Hepatocyte (in vitro differentiated cells): ENCODE measurements at regions not wholly inside any gene's neighbourhood (a gene's known extent, or its start where the extent isn't known, plus 50 kb on each side); places are given as distances from the start of the nearest gene placed in this dataset.

Experiments
- EZH2 ChIP-seq: fragments of 200-600 bp; sonication (generic); IDR thresholded peaks from 2 replicates; pipeline ENCODE4 v1.6.1; 2016; ENCODE audit warnings: antibody characterized with exemption, mild to moderate bottlenecking, borderline replicate concordance
- EZH2phosphoT487 ChIP-seq: fragments of 200-600 bp; sonication (generic); IDR thresholded peaks from one replicate; pipeline ENCODE4 v1.6.1; 2018; ENCODE audit warnings: antibody characterized with exemption, mild to moderate bottlenecking, low read depth, moderate library complexity; ENCODE audit not compliant: unreplicated experiment, severe bottlenecking
- TF ChIP-seq, protein P1 (sequence below): fragments of 200-600 bp; sonication (generic); IDR thresholded peaks from 2 replicates; pipeline ENCODE4 v1.5.1; 2016; ENCODE audit warnings: antibody characterized with exemption, mild to moderate bottlenecking; ENCODE audit not compliant: poor library complexity

DNA sequence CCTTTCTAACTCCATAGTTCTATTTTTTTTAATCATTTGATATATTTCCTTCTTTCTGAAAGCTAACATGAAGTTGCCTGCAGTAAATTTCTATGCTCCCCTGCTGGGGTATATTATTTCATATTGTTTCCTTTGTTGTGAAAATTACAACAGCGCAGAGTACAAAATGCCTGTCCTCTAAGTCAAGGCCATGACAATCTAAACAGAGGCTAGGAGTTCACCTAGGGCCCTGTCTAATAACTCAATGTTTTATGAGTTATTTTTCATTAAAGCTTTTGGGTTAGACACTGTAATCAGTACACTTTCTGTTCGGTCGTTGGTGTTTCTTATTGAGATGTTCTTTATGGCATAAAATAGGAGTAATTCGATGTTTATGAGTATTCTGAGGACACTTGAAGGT lies 111.2 kb downstream of the OSR1 start:
- TF ChIP-seq, protein P1, sequence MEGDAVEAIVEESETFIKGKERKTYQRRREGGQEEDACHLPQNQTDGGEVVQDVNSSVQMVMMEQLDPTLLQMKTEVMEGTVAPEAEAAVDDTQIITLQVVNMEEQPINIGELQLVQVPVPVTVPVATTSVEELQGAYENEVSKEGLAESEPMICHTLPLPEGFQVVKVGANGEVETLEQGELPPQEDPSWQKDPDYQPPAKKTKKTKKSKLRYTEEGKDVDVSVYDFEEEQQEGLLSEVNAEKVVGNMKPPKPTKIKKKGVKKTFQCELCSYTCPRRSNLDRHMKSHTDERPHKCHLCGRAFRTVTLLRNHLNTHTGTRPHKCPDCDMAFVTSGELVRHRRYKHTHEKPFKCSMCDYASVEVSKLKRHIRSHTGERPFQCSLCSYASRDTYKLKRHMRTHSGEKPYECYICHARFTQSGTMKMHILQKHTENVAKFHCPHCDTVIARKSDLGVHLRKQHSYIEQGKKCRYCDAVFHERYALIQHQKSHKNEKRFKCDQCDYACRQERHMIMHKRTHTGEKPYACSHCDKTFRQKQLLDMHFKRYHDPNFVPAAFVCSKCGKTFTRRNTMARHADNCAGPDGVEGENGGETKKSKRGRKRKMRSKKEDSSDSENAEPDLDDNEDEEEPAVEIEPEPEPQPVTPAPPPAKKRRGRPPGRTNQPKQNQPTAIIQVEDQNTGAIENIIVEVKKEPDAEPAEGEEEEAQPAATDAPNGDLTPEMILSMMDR, result no peak
- TF ChIP-seq EZH2 (no peak), EZH2phosphoT487 (no peak)
